Mucosa of rectum (tissue), 2 donors: ENCODE measurements at regions not wholly inside any gene's neighbourhood (a gene's known extent, or its start where the extent isn't known, plus 50 kb on each side); places are given as distances from the start of the nearest gene placed in this dataset.

Experiments
- H3K27ac ChIP-seq, 2 donors: one replicate each; pipeline ENCODE4 v1.7.0; 2013; ENCODE audit warnings: inconsistent platforms in 2 of 2, low read depth in 2 of 2, low read length in 2 of 2
- H3K27me3 ChIP-seq, 2 donors: one replicate each; pipeline ENCODE4 v1.7.0; 2013; ENCODE audit warnings: low read length in 2 of 2; ENCODE audit not compliant: control insufficient read depth in 2 of 2, insufficient read depth in 2 of 2
- H3K36me3 ChIP-seq, 2 donors: one replicate each; pipeline ENCODE4 v1.7.0; 2013; ENCODE audit warnings: low read length in 2 of 2; ENCODE audit not compliant: control insufficient read depth in 2 of 2, insufficient read depth in 2 of 2
- H3K4me1 ChIP-seq, 2 donors: one replicate each; pipeline ENCODE4 v1.7.0; 2013; ENCODE audit warnings: low read length in 2 of 2, mild to moderate bottlenecking in 1 of 2; ENCODE audit not compliant: control insufficient read depth in 2 of 2, insufficient read depth in 2 of 2
- H3K4me3 ChIP-seq, 2 donors: one replicate each; pipeline ENCODE4 v1.7.0; 2013; ENCODE audit warnings: low read length in 2 of 2
- H3K9ac ChIP-seq, 2 donors: one replicate each; pipeline ENCODE4 v1.7.0; 2013; ENCODE audit warnings: low read length in 2 of 2, low read depth in 1 of 2, mild to moderate bottlenecking in 1 of 2
- H3K9me3 ChIP-seq, 2 donors: one replicate each; pipeline ENCODE4 v1.7.0; 2013; ENCODE audit warnings: low read length in 2 of 2; ENCODE audit not compliant: control insufficient read depth in 2 of 2
- donor health status: healthy.
- donor health status: Normal muscosa, but diverticular disease.

GRCh38 chr1:209405183-209405814 is 178.2 kb upstream of the CAMK1G start:
- Histone ChIP-seq H3K9me3 (no peaks in the 10 kb centered on the region), H3K4me3 (no peak overlapping the region), H3K27ac (no peak overlapping the region), H3K36me3 (no peaks in the 10 kb centered on the region), H3K4me1 (no peaks in the 10 kb centered on the region), H3K27me3 (no peaks in the 10 kb centered on the region), H3K9ac (no peak overlapping the region)

- Histone ChIP-seq H3K27me3 (no peaks in the 10 kb centered on the region), H3K9ac (no peak overlapping the region), H3K27ac (no peak overlapping the region), H3K36me3 (no peaks in the 10 kb centered on the region), H3K9me3 (no peaks in the 10 kb centered on the region), H3K4me3 (no peak overlapping the region), H3K4me1 (no peaks in the 10 kb centered on the region)
Observed at GRCh38 chr1:209406168-209406567, 177.3 kb upstream of the CAMK1G start.

- no peaks in the 10 kb centered on the region for H3K4me1 ChIP-seq
- H3K9me3 ChIP-seq, result no peaks in the 10 kb centered on the region
- H3K36me3 ChIP-seq, result no peaks in the 10 kb centered on the region
- no peaks in the 10 kb centered on the region for H3K27me3 ChIP-seq
- no peak overlapping the region for H3K9ac ChIP-seq
- no peak overlapping the region for H3K4me3 ChIP-seq
- no peak overlapping the region for H3K27ac ChIP-seq
Observed at GRCh38 chr1:209406595-209406994, 176.9 kb upstream of the CAMK1G start.

- no peak overlapping the region for H3K27ac ChIP-seq
- no peaks in the 10 kb centered on the region for H3K36me3 ChIP-seq
- no peaks in the 10 kb centered on the region for H3K27me3 ChIP-seq
- no peak overlapping the region for H3K9ac ChIP-seq
- H3K9me3 ChIP-seq, result no peaks in the 10 kb centered on the region
- H3K4me3 ChIP-seq, result no peak overlapping the region
- H3K4me1 ChIP-seq, result no peaks in the 10 kb centered on the region
Observed at GRCh38 chr1:209409780-209410179, 173.7 kb upstream of the CAMK1G start.

- Histone ChIP-seq H3K9ac (no peak overlapping the region), H3K4me3 (no peak overlapping the region), H3K36me3 (no peaks in the 10 kb centered on the region), H3K9me3 (no peaks in the 10 kb centered on the region), H3K27me3 (peaks cover 0 to 4% of the 10 kb centered on the region in 2 donors), H3K27ac (no peak overlapping the region), H3K4me1 (no peaks in the 10 kb centered on the region)
Observed at GRCh38 chr1:209411491-209411929, 172.0 kb upstream of the CAMK1G start.

- Histone ChIP-seq H3K27ac (no peak overlapping the region), H3K9ac (no peak overlapping the region), H3K4me1 (no peaks in the 10 kb centered on the region), H3K36me3 (no peaks in the 10 kb centered on the region), H3K9me3 (no peaks in the 10 kb centered on the region), H3K4me3 (no peak overlapping the region), H3K27me3 (peaks cover 0 to 4% of the 10 kb centered on the region in 2 donors)
Observed at GRCh38 chr1:209412036-209412435, 171.5 kb upstream of the CAMK1G start.

GRCh38 chr1:209412566-209412965 is 170.9 kb upstream of the CAMK1G start:
- Histone ChIP-seq H3K9me3 (no peaks in the 10 kb centered on the region), H3K4me3 (no peak overlapping the region), H3K27ac (no peak overlapping the region), H3K9ac (no peak overlapping the region), H3K4me1 (no peaks in the 10 kb centered on the region), H3K27me3 (peaks cover 0 to 4% of the 10 kb centered on the region in 2 donors), H3K36me3 (no peaks in the 10 kb centered on the region)

- H3K27ac ChIP-seq, result no peak overlapping the region
- H3K9ac ChIP-seq, result no peak overlapping the region
- H3K4me1 ChIP-seq, result no peaks in the 10 kb centered on the region
- H3K36me3 ChIP-seq, result no peaks in the 10 kb centered on the region
- H3K4me3 ChIP-seq, result no peak overlapping the region
- H3K27me3 ChIP-seq, result peaks cover 0 to 4% of the 10 kb centered on the region in 2 donors
- H3K9me3 ChIP-seq, result no peaks in the 10 kb centered on the region
Observed at GRCh38 chr1:209413062-209413461, 170.5 kb upstream of the CAMK1G start.

- no peaks in the 10 kb centered on the region for H3K36me3 ChIP-seq
- no peak overlapping the region for H3K4me3 ChIP-seq
- no peak overlapping the region for H3K27ac ChIP-seq
- H3K9me3 ChIP-seq, result no peaks in the 10 kb centered on the region
- peaks cover 0 to 4% of the 10 kb centered on the region in 2 donors for H3K27me3 ChIP-seq
- H3K9ac ChIP-seq, result no peak overlapping the region
- no peaks in the 10 kb centered on the region for H3K4me1 ChIP-seq
Observed at GRCh38 chr1:209414803-209415329, 168.6 kb upstream of the CAMK1G start.

- peaks cover 0 to 4% of the 10 kb centered on the region in 2 donors for H3K27me3 ChIP-seq
- H3K4me3 ChIP-seq, result no peak overlapping the region
- H3K36me3 ChIP-seq, result no peaks in the 10 kb centered on the region
- no peaks in the 10 kb centered on the region for H3K9me3 ChIP-seq
- no peaks in the 10 kb centered on the region for H3K4me1 ChIP-seq
- no peak overlapping the region for H3K9ac ChIP-seq
- H3K27ac ChIP-seq, result no peak overlapping the region
Observed at GRCh38 chr1:209416039-209416438, 167.5 kb upstream of the CAMK1G start.
